Ramos (cell line): ENCODE measurements at regions not wholly inside any gene's neighbourhood (a gene's known extent, or its start where the extent isn't known, plus 50 kb on each side); places are given as distances from the start of the nearest gene placed in this dataset.

Experiments used
- in situ Hi-C: fragments of 300-500 bp; cut with MboI; formaldehyde crosslinking; loops from one replicate; pipeline ENCODE4 v1.14.3; 2022; ENCODE audit warnings: low sequenced_read_pairs; ENCODE audit not compliant: unreplicated experiment

- in situ Hi-C loops = no loop called here
These were observed 190.6 kb upstream of the NTM start for GRCh38 chr11:131179836-131180235.

GRCh38 chr11:131185915-131186314, 184.5 kb upstream of the NTM start:
- in situ Hi-C loops = no loop called here

GRCh38 chr11:131186629-131187101, 183.8 kb upstream of the NTM start:
- in situ Hi-C loops = no loop called here

- in situ Hi-C loops = no loop called here
These were observed 180.0 kb upstream of the NTM start for GRCh38 chr11:131190446-131190845.

GRCh38 chr11:131191606-131192005, 178.8 kb upstream of the NTM start:
- in situ Hi-C loops = no loop called here

- in situ Hi-C loops = no loop called here
These were observed 177.8 kb upstream of the NTM start for GRCh38 chr11:131192628-131193027.

GRCh38 chr11:131193031-131193501, 177.3 kb upstream of the NTM start:
- in situ Hi-C loops = no loop called here

- in situ Hi-C loops = no loop called here
These were observed 175.7 kb upstream of the NTM start for GRCh38 chr11:131194726-131195125.

GRCh38 chr11:131195661-131196517, 174.5 kb upstream of the NTM start:
- in situ Hi-C loops = no loop called here

GRCh38 chr11:131198161-131199014, 172.0 kb upstream of the NTM start:
- in situ Hi-C loops = no loop called here

GRCh38 chr11:131199015-131199280, 171.5 kb upstream of the NTM start:
- in situ Hi-C loops = no loop called here

- in situ Hi-C loops = no loop called here
These were observed 168.7 kb upstream of the NTM start for GRCh38 chr11:131201674-131202073.

- in situ Hi-C loops = no loop called here
These were observed 167.4 kb upstream of the NTM start for GRCh38 chr11:131203040-131203439.

GRCh38 chr11:131204282-131204681, 166.1 kb upstream of the NTM start:
- in situ Hi-C loops = no loop called here

- in situ Hi-C loops = no loop called here
These were observed 165.5 kb upstream of the NTM start for GRCh38 chr11:131204765-131205380.

- in situ Hi-C loops = no loop called here
These were observed 163.7 kb upstream of the NTM start for GRCh38 chr11:131206671-131207070.

GRCh38 chr11:131207901-131208300, 162.5 kb upstream of the NTM start:
- in situ Hi-C loops = no loop called here

- in situ Hi-C loops = no loop called here
These were observed 152.8 kb upstream of the NTM start for GRCh38 chr11:131217313-131218310.

GRCh38 chr11:131218542-131218941, 151.9 kb upstream of the NTM start:
- in situ Hi-C loops = no loop called here

- in situ Hi-C loops = no loop called here
These were observed 150.8 kb upstream of the NTM start for GRCh38 chr11:131219646-131220045.
